ENCODE measurements at regions not wholly inside any gene's neighbourhood (a gene's known extent, or its start where the extent isn't known, plus 50 kb on each side); places are given as distances from the start of the nearest gene placed in this dataset.
"Not testable (repeated sequence)": the region's sequence is repeated elsewhere in the genome, so short reads cannot be mapped to it uniquely, and the experiment has no call there.

DNA sequence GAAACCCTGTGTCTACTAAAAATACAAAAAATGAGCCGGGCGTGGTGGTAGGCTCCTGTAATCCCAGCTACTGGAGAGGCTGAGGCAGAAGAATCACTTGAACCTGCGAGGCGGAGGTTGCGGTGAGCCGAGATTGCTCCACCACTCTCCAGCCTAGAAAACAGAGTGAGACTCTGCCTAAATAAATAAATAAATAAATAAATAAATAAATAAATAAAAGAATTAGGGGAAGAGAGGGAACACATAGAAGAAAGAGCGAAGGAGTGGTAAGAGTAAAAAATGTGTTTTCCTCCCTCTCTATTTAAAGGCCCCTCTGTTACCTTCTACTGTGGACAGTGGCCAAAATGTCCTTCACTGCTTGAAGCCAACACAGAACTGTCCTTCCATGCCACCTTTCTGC lies 103.9 kb upstream of the SOX21 start:
- no peak for DNase-seq (ENCODE audit: low read depth in 2 of 2)

DNA sequence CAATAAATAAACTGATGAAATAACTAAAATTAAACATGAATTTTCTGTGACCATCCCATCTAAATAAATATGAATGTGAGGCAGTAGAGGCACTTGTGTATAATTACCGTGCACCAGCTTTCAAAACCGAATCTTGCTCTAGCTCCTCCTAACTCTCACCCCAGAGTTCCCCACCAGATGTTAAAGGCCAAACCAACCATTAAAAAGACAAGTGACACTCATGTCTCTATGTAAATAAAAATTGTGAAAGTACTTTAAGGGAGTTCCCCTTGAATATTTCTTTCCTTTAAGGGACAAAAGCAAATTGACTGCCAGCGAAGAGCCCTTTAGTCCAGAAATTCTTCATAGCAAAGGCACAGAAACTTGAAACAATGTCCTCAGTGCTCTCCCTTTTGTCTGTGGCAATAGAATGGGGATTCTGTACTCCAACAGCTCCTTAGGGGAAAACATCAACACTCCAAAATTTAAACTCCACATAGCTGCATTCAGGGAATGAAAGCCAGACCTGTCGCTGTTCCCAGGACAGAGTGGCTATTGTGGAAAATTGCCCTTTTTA lies 101.7 kb upstream of the SOX21 start:
- DNase-seq (ENCODE audit: low read depth in 2 of 2): no peak

DNA sequence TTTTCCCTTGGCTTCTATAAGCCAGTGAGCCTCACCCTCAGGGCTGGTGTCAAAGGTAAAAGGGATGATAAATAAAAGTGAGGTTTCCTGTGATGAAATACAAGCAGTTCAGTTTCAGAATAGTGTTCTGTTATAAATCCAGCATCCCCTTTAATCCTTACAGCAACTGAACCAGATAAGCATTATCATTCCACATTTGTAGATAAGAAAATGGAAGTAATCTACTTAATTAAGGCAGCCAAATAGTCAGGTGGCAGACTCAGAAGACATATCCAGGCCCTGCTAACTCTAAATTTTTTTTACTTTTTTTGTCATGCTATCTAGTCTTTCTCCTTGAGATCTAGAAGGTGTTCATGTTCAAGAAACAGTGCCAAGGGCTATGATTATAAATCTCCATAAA lies 99.4 kb upstream of the SOX21 start:
- DNase-seq (ENCODE audit: low read depth in 2 of 2): no peak

DNA sequence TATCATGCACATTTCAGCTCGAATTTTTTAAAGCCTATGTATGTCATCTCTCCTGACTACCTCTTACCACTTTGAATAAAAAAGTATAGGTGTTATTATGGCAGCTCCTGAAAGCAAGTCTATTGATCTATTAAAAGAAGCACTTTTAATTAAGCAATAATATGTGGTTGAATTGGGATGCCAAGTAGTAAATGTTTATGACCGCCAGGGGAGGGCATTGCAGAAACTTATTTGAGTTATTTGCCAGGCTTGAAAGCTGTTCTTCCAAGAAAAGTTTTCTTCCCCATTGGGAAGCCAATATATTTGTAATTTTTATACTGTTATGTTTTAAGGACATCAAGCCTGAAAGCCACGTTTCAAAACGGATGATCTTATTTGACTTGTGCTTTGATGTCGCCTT lies 88.1 kb upstream of the SOX21 start:
- no peak for DNase-seq (ENCODE audit: low read depth in 2 of 2)

DNA sequence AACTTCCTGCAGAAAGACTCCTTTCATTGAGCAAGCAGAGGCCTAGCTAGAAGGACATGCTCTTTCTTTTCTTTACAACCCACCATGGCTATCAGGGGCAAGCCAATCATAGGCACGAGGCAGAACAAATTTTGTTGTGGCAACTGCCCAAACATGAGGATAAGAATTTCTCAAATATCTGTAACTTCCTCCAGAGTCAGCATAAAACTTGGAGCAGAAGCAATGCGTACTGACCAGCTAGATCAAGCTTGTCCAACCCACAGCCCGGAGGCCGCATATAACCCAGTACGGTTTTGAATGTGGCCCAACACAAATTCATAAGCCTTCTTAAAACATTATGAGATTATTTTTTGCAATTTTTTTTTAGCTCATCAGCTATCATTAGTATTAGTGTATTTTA lies 87.0 kb upstream of the SOX21 start:
- no peak for DNase-seq (ENCODE audit: low read depth in 2 of 2)

DNA sequence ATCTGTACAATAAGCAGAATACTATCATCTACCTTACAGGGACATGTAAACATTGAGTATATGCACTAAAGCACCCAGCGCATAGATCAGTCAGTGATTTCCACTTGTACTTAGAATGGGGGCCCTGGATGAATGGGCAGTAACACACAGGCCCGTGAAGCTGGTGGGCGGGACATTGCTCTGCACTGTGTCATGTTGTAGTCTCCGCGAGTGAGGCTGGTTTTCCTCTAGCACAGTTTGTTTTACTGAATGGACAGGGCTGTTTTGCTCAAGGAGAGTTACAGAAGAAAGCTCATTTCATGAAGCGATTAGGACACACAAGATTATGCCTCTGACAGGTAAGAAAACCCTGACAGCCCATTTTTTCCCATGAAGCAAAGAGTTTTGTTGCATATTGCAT lies 86.4 kb upstream of the SOX21 start:
- DNase-seq (ENCODE audit: low read depth in 2 of 2): no peak

DNA sequence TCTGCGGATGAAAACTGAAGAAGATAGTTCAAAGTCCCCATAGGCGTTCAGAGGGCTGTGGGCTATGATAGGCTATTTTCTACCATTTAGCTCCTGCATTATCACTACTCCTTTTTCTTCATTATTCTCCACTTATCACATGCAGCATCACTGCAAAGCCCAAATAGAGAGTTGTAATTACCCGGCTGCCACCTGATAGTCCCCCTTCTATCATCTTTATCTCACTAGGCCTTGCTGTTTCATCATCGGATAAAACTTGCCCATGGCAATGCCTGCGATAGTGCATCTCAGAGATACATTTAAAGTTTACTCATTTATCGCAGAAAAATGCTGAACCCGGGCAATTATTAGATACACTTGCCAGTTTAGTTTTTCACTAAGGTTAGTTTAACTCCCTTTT lies 82.9 kb upstream of the SOX21 start:
- no peak for DNase-seq (ENCODE audit: low read depth in 2 of 2)

DNA sequence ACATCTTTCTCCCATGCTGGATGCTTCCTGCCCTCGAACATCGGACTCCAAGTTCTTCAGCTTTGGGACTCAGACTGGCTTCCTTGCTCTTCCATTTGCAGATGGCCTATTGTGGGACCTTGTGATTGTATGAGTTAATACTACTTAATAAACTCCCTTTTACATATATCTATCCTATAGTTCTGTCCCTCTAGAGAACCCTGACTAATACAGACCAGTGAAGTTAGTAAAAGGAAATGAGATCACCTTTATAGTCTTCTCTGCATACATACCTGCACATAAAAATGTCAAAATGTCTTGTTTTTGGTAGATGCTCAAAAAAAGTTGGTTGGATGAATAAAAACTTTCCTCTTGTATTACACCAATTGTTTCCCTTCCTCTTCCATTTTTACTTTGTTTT lies 73.9 kb upstream of the SOX21 start:
- not testable (repeated sequence) for DNase-seq (ENCODE audit: low read depth in 2 of 2)

DNA sequence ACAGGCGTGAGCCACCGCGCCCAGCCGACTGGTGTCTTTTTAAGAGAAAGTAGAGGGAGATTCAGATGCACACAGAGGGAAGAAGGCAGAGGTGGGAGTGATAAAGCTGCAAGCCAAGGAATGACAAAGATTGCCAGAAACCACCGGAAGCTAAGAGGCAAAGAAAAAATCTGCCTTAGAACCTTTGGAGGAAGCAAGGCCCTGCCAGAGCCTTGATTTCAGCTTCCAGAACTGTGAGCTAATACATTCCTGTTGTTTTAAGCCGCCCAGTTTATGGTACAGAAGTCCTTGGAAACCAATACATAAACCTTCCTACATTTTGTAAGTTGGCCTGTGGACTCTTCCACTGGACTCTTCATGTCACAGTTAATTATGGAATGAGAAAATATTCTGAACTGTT lies 71.7 kb upstream of the SOX21 start:
- DNase-seq (ENCODE audit: low read depth in 2 of 2): no peak

DNA sequence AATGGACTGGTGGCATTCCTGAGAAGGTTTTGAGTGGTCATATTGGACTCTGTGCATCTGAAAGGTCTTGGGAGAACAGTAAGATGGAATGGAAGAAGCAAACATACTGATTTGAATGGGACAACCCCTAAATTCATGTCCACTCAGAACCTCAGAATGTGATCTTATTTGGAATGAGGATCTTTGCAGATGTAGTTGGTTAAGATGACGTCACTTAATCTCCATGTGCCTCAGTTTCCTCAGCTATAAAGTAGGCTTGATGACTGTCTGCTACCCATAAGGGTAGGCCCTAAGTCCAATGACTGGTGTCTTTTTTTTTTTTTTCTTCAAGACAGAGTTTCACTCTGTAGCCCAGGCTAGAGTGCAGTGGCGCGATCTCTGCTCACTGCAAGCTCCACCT lies 71.1 kb upstream of the SOX21 start:
- no peak for DNase-seq (ENCODE audit: low read depth in 2 of 2)

DNA sequence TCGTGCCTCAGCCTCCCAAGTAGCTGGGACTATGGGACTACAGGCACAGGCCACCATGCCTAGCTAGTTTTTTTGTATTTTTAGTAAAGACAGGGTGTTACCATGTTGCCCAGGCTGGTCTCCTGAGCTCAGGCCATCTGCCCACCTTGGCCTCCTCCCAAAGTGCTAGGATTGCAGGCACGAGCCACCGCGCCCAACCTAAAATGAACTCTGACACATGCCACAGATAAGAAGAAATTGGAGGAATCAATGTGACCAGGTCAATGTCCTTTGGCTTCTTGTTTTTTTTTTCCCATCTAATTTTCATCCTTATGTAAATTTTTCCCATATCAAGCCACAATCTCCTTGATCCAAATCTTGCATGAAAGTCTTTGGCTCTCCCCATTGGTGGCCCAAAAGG lies 68.1 kb upstream of the SOX21 start:
- DNase-seq (ENCODE audit: low read depth in 2 of 2): no peak

DNA sequence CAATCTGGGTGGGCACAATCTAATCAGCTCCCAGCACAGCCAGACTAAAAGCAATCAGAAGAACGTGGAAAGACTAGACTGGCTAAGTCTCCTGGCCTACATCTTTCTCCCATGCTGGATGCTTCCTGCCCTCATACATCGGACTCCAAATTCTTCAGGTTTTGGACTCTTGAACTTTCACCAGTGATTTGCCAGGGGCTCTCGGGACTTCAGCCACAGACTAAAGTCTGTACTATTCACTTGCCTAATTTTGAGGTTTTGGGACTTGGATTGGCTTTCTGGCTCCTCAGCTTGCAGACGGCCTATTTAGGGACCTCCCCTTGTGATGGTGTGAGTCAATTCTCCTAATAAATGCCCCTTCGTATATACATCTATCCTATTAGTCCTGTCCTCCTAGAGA lies 66.6 kb upstream of the SOX21 start:
- no peak for DNase-seq (ENCODE audit: low read depth in 2 of 2)

DNA sequence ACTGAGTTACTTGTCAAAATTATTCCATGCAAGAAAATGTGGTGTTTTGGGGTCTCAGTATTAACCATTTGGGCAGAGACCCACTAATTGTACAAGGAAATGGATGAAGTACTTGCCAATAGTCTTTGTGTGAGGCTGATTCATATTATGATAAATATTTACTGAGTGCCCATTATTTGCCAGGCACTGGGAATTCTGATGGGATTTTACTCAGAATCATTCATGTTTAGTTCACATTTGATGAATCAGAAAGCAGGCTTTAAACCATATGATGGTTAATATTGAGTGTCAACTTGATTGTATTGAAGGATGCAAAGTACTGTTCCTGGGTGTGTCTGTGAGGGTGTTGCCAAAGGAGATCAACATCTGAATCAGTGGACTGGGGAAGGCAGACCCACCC lies 66.2 kb upstream of the SOX21 start:
- no peak for DNase-seq (ENCODE audit: low read depth in 2 of 2)

DNA sequence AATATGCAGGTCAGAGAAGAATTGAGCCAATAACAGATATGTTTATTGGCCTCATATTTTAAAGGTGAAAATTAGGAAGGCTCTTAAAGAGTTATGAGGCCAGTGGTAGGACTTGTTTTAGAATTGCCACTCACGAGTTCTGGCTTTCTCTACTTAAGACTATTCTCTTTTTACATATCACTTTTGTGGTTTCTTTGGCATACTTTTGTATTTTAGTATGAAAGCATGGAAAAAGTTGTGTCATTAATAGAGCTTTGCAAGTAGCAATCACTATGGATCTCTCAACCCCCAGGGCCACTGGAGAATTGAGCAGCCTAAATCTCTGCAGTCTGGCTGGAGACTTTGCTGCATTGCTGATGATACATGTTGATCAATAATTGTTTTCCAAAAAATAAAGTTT lies 64.6 kb upstream of the SOX21 start:
- no peak for DNase-seq (ENCODE audit: low read depth in 2 of 2)

DNA sequence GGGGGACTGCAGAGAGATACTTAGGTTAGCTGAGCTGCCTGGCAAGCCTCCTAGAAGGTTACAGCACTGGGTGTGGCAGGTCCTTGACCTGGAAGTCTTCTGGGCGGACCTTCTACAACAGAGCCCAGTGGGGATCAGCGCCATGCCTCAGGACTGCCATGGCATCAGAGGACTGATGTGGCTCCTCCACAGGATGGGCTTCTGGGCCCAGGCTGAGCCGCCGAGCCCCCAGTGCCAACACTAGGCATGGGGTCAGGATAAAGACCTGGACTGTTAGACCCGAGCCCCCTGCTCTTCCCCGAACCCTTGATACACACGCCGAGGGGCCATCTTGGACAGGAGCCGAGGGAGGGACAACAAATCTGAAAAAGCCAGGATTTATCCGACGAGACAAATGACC lies 64.0 kb upstream of the SOX21 start:
- DNase-seq (ENCODE audit: low read depth in 2 of 2): no peak

DNA sequence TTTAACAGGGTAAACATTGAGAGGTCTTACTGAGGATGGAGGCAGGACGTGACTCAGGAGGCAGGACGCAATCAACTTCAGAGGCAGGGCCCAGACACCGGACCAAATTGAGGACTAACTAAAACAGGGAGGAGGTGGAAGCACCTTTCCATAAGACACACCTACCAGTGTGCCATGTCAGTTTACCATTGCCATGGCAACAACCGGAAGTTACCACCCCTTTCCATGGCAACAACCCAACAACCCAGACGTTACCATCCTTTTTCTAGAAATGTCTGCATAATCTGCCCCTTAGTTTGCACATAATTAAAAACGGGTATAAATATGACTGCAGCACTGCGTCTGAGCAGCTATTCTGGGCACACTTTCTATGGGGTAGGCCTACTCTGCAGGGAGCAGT lies 53.5 kb upstream of the SOX21 start:
- no peak for DNase-seq (ENCODE audit: low read depth in 2 of 2)

DNA sequence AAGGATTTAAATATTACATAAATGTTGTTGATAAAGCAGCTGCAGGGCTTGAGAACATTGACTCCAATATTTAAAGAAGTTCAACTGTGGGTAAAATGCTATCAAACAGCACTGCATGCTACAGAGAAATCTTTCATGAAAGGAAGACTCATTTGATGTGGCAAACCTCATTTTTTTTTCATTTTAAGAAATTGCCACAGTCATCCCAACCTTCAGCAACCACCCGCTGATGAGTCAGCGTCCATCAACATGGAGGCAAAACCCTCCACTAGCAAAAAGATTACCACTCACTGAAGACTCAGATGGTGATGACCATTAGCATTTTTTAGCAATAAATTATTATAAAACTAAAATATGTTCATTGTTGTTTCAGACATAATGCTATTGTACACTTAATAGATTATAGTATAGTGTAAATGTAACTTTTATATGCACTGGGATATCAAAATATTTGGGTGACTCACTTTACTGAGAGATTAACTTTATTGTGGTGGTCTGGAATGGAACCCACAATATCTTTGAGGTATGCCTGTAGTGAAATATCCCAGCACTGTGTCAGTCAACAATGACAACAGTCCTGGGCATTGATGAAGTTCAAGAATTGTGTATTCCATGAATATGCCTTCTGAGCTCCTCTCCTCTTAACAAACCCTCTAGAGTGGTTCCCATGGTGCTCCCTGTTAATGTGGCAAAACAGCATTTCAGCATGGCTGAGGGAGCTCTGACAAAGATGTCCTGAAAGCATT lies 52.4 kb upstream of the SOX21 start:
- DNase-seq (ENCODE audit: low read depth in 2 of 2): no peak

Data from fibroblast of skin of left biceps (primary cell).